GM21576 (cell line): ENCODE measurements at regions not wholly inside any gene's neighbourhood (a gene's known extent, or its start where the extent isn't known, plus 50 kb on each side); places are given as distances from the start of the nearest gene placed in this dataset.

Experiments
- ATAC-seq: cut with Tn5 transposase; IDR thresholded peaks from one replicate; pipeline ENCODE4 v1.9.1; 2021; ENCODE audit warnings: mild to moderate bottlenecking, moderate library complexity; ENCODE audit not compliant: unreplicated experiment

GRCh38 chr4:19728773-19729172 is 522.9 kb upstream of the SLIT2 start:
- no peak for ATAC-seq

- ATAC-seq: no peak
These were observed 524.6 kb upstream of the SLIT2 start for GRCh38 chr4:19727141-19727540.

GRCh38 chr4:19725130-19725529 is 526.6 kb upstream of the SLIT2 start:
- no peak for ATAC-seq

- no peak for ATAC-seq
These were observed 529.3 kb upstream of the SLIT2 start for GRCh38 chr4:19722404-19722803.

GRCh38 chr4:19721587-19721986 is 530.1 kb upstream of the SLIT2 start:
- ATAC-seq: no peak

GRCh38 chr4:19720610-19721009 is 531.1 kb upstream of the SLIT2 start:
- no peak for ATAC-seq

- ATAC-seq: no peak
These were observed 531.5 kb upstream of the SLIT2 start for GRCh38 chr4:19720190-19720589.

GRCh38 chr4:19711871-19712270 is 539.8 kb upstream of the SLIT2 start:
- no peak for ATAC-seq

- ATAC-seq: no peak
These were observed 543.8 kb upstream of the SLIT2 start for GRCh38 chr4:19707876-19708275.

GRCh38 chr4:19703391-19703790 is 548.3 kb upstream of the SLIT2 start:
- no peak for ATAC-seq

GRCh38 chr4:19700992-19701391 is 550.7 kb upstream of the SLIT2 start:
- no peak for ATAC-seq

GRCh38 chr4:19698961-19699360 is 552.7 kb upstream of the SLIT2 start:
- no peak for ATAC-seq

- no peak for ATAC-seq
These were observed 556.9 kb upstream of the SLIT2 start for GRCh38 chr4:19694812-19695211.

- no peak for ATAC-seq
These were observed 557.7 kb upstream of the SLIT2 start for GRCh38 chr4:19693936-19694570.

- no peak for ATAC-seq
These were observed 562.2 kb upstream of the SLIT2 start for GRCh38 chr4:19689511-19689910.

- no peak for ATAC-seq
These were observed 565.2 kb upstream of the SLIT2 start for GRCh38 chr4:19686456-19686855.

- ATAC-seq: no peak
These were observed 567.6 kb upstream of the SLIT2 start for GRCh38 chr4:19684084-19684483.

GRCh38 chr4:19683426-19683825 is 568.3 kb upstream of the SLIT2 start:
- no peak for ATAC-seq

GRCh38 chr4:19677211-19677610 is 574.5 kb upstream of the SLIT2 start:
- no peak for ATAC-seq

GRCh38 chr4:19675172-19675811 is 576.4 kb upstream of the SLIT2 start:
- no peak for ATAC-seq

GRCh38 chr4:19659101-19659500 is 592.6 kb upstream of the SLIT2 start:
- no peak for ATAC-seq

- ATAC-seq: no peak
These were observed 593.8 kb upstream of the SLIT2 start for GRCh38 chr4:19657856-19658255.

GRCh38 chr4:19655666-19656065 is 596.0 kb upstream of the SLIT2 start:
- ATAC-seq: no peak
